DND-41 (cell line): ENCODE measurements at regions not wholly inside any gene's neighbourhood (a gene's known extent, or its start where the extent isn't known, plus 50 kb on each side); places are given as distances from the start of the nearest gene placed in this dataset.

Source experiments
- ATAC-seq: fragments of 200-7000 bp; cut with Tn5 transposase; 3 replicates; pipeline ENCODE4 v1.9.1; 2021; ENCODE audit warnings: low read depth; ENCODE audit not compliant: insufficient read depth
- DNase-seq: peaks from one replicate; pipeline ENCODE4 v3.0.0-alpha.2; 2020
- H2AFZ ChIP-seq: 2 replicates; pipeline ENCODE4 v1.6.0; 2012; ENCODE audit warnings: low read depth, low read length
- H3K27ac ChIP-seq: 2 replicates; pipeline ENCODE4 v1.5.1; 2012; ENCODE audit warnings: low read length, inconsistent platforms
- H3K27me3 ChIP-seq: fragments of 200-600 bp; sonication (generic); 2 replicates; pipeline ENCODE4 v1.6.0; 2012; ENCODE audit warnings: low read length, mild to moderate bottlenecking, inconsistent platforms; ENCODE audit not compliant: insufficient read depth, poor library complexity
- H3K36me3 ChIP-seq: 2 replicates; pipeline ENCODE4 v1.5.1; 2012; ENCODE audit warnings: low read length, inconsistent platforms; ENCODE audit not compliant: insufficient read depth
- H3K4me1 ChIP-seq: 2 replicates; pipeline ENCODE4 v1.5.1; 2012; ENCODE audit warnings: mild to moderate bottlenecking, low read length; ENCODE audit not compliant: insufficient read depth
- H3K4me2 ChIP-seq: 2 replicates; pipeline ENCODE4 v1.6.0; 2012; ENCODE audit warnings: mild to moderate bottlenecking, moderate library complexity, low read length, inconsistent platforms; ENCODE audit not compliant: insufficient read depth
- H3K4me3 ChIP-seq, 2 experiments: fragments of 200-600 bp in 1 of 2; shearing (Covaris generic) in 1 of 2; 2 replicates each; pipeline ENCODE4 v1.5.1; 2012 to 2016; ENCODE audit warnings: inconsistent platforms in 2 of 2, low read length in 2 of 2, mild to moderate bottlenecking in 2 of 2, low read depth in 1 of 2, moderate library complexity in 1 of 2
- H3K79me2 ChIP-seq: 2 replicates; pipeline ENCODE4 v1.6.0; 2012; ENCODE audit warnings: low read length, inconsistent platforms; ENCODE audit not compliant: insufficient read depth
- H3K9ac ChIP-seq: 2 replicates; pipeline ENCODE4 v1.6.0; 2012; ENCODE audit warnings: low read depth, mild to moderate bottlenecking, inconsistent platforms, low read length, moderate library complexity
- H3K9me3 ChIP-seq: 2 replicates; pipeline ENCODE4 v1.5.1; 2012; ENCODE audit warnings: low read length, moderate library complexity, mild to moderate bottlenecking, inconsistent platforms; ENCODE audit not compliant: insufficient read depth, severe bottlenecking
- H4K20me1 ChIP-seq: 2 replicates; pipeline ENCODE4 v1.6.0; 2012; ENCODE audit warnings: low read length; ENCODE audit not compliant: insufficient read depth
- CTCF ChIP-seq: IDR thresholded peaks from 2 replicates; pipeline ENCODE4 v1.5.1; 2012; ENCODE audit warnings: borderline replicate concordance, low read length, moderate library complexity, mild to moderate bottlenecking; ENCODE audit not compliant: poor library complexity, severe bottlenecking; ENCODE audit errors: extremely low read depth
- EZH2 ChIP-seq: IDR thresholded peaks from 3 replicates; pipeline ENCODE4 v1.6.1; 2012; ENCODE audit warnings: borderline replicate concordance, low read depth, mild to moderate bottlenecking, moderate library complexity, low read length, inconsistent platforms; ENCODE audit not compliant: severe bottlenecking

DNA sequence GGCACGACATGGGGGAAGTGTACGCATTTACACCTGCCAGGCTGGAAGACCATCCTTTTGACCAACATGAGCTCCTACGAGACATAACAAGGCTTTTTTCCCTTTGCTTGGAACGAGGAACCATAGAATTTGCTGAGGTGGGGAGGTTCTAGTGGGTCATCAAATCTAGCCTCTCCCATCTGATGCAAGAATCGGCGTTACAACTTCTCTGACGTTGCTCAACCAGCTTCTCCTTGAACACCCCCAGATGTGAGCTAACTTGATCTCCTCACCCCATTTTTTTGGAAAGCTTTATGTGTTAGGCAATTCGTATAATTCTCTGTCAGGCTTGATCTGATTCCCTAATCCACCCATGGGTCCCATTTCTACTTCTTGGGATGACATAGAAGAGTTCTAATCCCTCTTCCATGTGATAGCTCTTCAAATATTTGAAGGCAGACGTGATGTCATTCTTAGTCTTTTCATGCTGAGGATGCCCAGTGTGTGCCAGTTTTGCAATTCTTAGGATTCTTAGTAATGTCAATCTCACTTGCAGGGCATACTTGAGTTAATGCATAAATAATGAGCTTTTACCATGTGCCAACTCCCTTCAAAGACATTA, 163.6 kb upstream of the PARP11 start:
- Histone ChIP-seq H3K27ac (no peak overlapping the region), H3K36me3 (no peaks in the 10 kb centered on the region), H3K4me3 (no peak overlapping the region), H4K20me1 (0 out of 2 replicates have a peak, but pooled peaks cover 6% of the 10 kb centered on the region), H3K79me2 (no peaks in the 10 kb centered on the region), H2AFZ (no peak overlapping the region), H3K9ac (no peak overlapping the region), H3K9me3 (no peaks in the 10 kb centered on the region), H3K4me1 (no peaks in the 10 kb centered on the region), H3K4me2 (no peak overlapping the region), H3K27me3 (peaks cover 25% of the 10 kb centered on the region)
- TF ChIP-seq CTCF (no peak), EZH2 (no peak)
- no peak for DNase-seq
- ATAC-seq: no peak

DNA sequence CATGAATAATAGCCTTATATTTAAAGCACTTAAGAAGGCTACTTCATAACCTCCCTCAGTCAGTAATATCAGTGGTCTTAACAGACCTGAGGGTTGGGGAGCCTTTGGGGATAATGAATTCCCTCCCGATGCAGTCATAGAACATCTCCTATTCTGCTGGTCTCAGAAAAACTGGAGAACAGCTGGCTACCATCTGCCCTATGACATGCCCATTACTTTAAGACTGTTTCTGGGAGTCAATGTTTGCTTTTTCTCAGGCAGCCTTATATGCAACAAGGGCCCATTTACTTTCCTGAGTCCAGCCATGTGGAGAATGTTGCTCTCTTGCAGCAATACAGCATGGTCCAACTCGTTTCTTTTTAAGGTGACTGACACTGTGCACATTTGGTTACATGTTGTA, 161.7 kb upstream of the PARP11 start:
- ATAC-seq: no peak
- no peak for DNase-seq
- Histone ChIP-seq H3K9ac (no peak overlapping the region), H3K27me3 (peaks cover 15% of the 10 kb centered on the region), H3K4me1 (no peaks in the 10 kb centered on the region), H3K4me2 (no peak overlapping the region), H3K79me2 (no peaks in the 10 kb centered on the region), H3K36me3 (no peaks in the 10 kb centered on the region), H3K4me3 (no peak overlapping the region), H2AFZ (no peak overlapping the region), H4K20me1 (0 out of 2 replicates have a peak, but pooled peaks cover 6% of the 10 kb centered on the region), H3K27ac (no peak overlapping the region), H3K9me3 (no peaks in the 10 kb centered on the region)
- TF ChIP-seq EZH2 (no peak), CTCF (no peak)

GRCh38 chr12:4032924-4033615, 159.9 kb upstream of the PARP11 start:
- Histone ChIP-seq H3K36me3 (no peaks in the 10 kb centered on the region), H3K27me3 (peaks cover 11% of the 10 kb centered on the region), H3K9me3 (no peaks in the 10 kb centered on the region), H3K4me1 (no peaks in the 10 kb centered on the region), H4K20me1 (0 out of 2 replicates have a peak, but pooled peaks cover 2% of the 10 kb centered on the region), H3K9ac (no peak overlapping the region), H3K4me2 (no peak overlapping the region), H3K79me2 (no peaks in the 10 kb centered on the region), H3K27ac (no peak overlapping the region), H2AFZ (no peak overlapping the region), H3K4me3 (no peak overlapping the region)
- ATAC-seq (no peak), DNase-seq (no peak)
- TF ChIP-seq CTCF (no peak), EZH2 (no peak)
